HepG2 (cell line): ENCODE measurements at regions not wholly inside any gene's neighbourhood (a gene's known extent, or its start where the extent isn't known, plus 50 kb on each side); places are given as distances from the start of the nearest gene placed in this dataset.

Experiments used
- ATAC-seq: fragments of 200-7000 bp; cut with Tn5 transposase; 3 replicates; pipeline ENCODE4 v1.9.1; 2020; ENCODE audit warnings: mild to moderate bottlenecking, moderate library complexity
- BruUV-seq: library from RNA; stranded (reverse); fragments of 400-500 nt; replicated peaks from 2 replicates; lab custom pipeline; 2021; lab: Mats Ljungman, UMichigan
- CTCF ChIA-PET: fragments of 300-600 bp; formaldehyde crosslinking; extraction: SDS; loops from one replicate; lab custom pipeline; 2021; ENCODE audit warnings: low total read pairs, inconsistent platforms, low intra/inter-chr PET ratio; lab: Yijun Ruan, JAX
- POLR2A ChIA-PET: fragments of 350-600 bp; sonication (Branson Sonifier 250); formaldehyde crosslinking; loops from one replicate; lab custom pipeline; 2020; ENCODE audit warnings: antibody characterized with exemption, inconsistent platforms; lab: Yijun Ruan, JAX
- DNase-seq: peaks from one replicate; pipeline ENCODE4 v3.0.0-alpha.2; 2015; ENCODE audit warnings: low spot score
- FAIRE-seq: peaks from 3 replicates; lab custom pipeline; 2011; peaks lifted over from hg19 to GRCh38; lab: Jason Lieb, UNC
- H2AFZ ChIP-seq: one replicate; pipeline ENCODE4 v1.6.1; 2011; ENCODE audit warnings: low read length, inconsistent platforms
- H3K27ac ChIP-seq: fragments of 300-600 bp; 3 replicates; pipeline ENCODE4 v1.8.0; 2011; ENCODE audit warnings: mixed run types, mild to moderate bottlenecking, mixed read lengths, low read length, inconsistent platforms; ENCODE audit not compliant: insufficient read depth; ENCODE audit errors: extremely low read length
- H3K27me3 ChIP-seq, 2 experiments: fragments of 200-600 bp in 1 of 2; 2 replicates in 1 of 2; 3 replicates in 1 of 2; pipeline versions ENCODE4 v1.6.0 to v1.8.0; 2011; ENCODE audit warnings: low read length in 2 of 2, mild to moderate bottlenecking in 2 of 2, moderate library complexity in 2 of 2, inconsistent platforms in 1 of 2; ENCODE audit not compliant: insufficient read depth in 2 of 2, control insufficient read depth in 1 of 2
- H3K36me3 ChIP-seq, 2 experiments: fragments of 200-600 bp in 1 of 2; replicated peaks in 1 of 2; 2 replicates in 1 of 2; 3 replicates in 1 of 2; pipeline versions ENCODE4 v1.5.1 to v1.8.0; 2011; ENCODE audit warnings: low read length in 2 of 2, inconsistent platforms in 1 of 2; ENCODE audit not compliant: insufficient read depth in 2 of 2, control insufficient read depth in 1 of 2
- H3K4me1 ChIP-seq: 2 replicates; pipeline ENCODE4 v1.5.1; 2012; ENCODE audit warnings: low read length, inconsistent platforms; ENCODE audit not compliant: insufficient read depth
- H3K4me2 ChIP-seq: 2 replicates; pipeline ENCODE4 v1.6.0; 2011; ENCODE audit warnings: low read depth, low read length, inconsistent platforms
- H3K4me3 ChIP-seq, 3 experiments: fragments of 200-600 bp in 1 of 3; sonication (generic), shearing (Covaris generic) in 1 of 3; replicated peaks in 1 of 3; 2 replicates each; pipeline ENCODE4 v1.5.1; 2011 to 2016; ENCODE audit warnings: low read length in 3 of 3, inconsistent platforms in 2 of 3, low read depth in 2 of 3, mild to moderate bottlenecking in 2 of 3, control low read depth in 1 of 3, mixed read lengths in 1 of 3; ENCODE audit not compliant: insufficient read depth in 1 of 3
- H3K79me2 ChIP-seq: one replicate; pipeline ENCODE4 v1.6.1; 2011; ENCODE audit warnings: low read length, inconsistent platforms; ENCODE audit not compliant: insufficient read depth
- H3K9ac ChIP-seq: 2 replicates; pipeline ENCODE4 v1.6.0; 2011; ENCODE audit warnings: mild to moderate bottlenecking, low read depth, low read length, inconsistent platforms; ENCODE audit not compliant: insufficient read depth
- H3K9me3 ChIP-seq: 2 replicates; pipeline ENCODE4 v1.5.1; 2012; ENCODE audit warnings: mild to moderate bottlenecking, low read length
- H4K20me1 ChIP-seq: 2 replicates; pipeline ENCODE4 v1.6.0; 2011; ENCODE audit warnings: inconsistent platforms, mild to moderate bottlenecking, low read length, moderate library complexity; ENCODE audit not compliant: insufficient read depth
- DR1 ChIP-seq: sonication (generic); formaldehyde crosslinking; IDR thresholded peaks from 2 replicates; pipeline ENCODE4 v1.8.0; 2021; ENCODE audit warnings: mild to moderate bottlenecking, missing genetic modification reagents, inconsistent platforms
- E2F5 ChIP-seq: sonication (generic); formaldehyde crosslinking; conservative IDR thresholded peaks from 2 replicates; pipeline ENCODE4 v1.4.0; 2020; ENCODE audit warnings: missing genetic modification reagents
- HNRNPK ChIP-seq: fragments of 200-400 bp; formaldehyde crosslinking; IDR thresholded peaks from 2 replicates; pipeline ENCODE4 v1.6.1; 2018; ENCODE audit warnings: low read length, low read depth, moderate library complexity, mild to moderate bottlenecking; ENCODE audit not compliant: poor library complexity, severe bottlenecking
- MED8 ChIP-seq: sonication (generic); formaldehyde crosslinking; IDR thresholded peaks from 2 replicates; pipeline ENCODE4 v1.8.1; 2023; ENCODE audit warnings: mild to moderate bottlenecking, missing genetic modification reagents; ENCODE audit not compliant: insufficient replicate concordance
- NCOA2 ChIP-seq: sonication (generic); formaldehyde crosslinking; IDR thresholded peaks from 2 replicates; pipeline ENCODE4 v1.8.0; 2022; ENCODE audit warnings: inconsistent platforms
- NR2F1 ChIP-seq, 2 experiments: fragments of 450-650 bp in 1 of 2; formaldehyde crosslinking in 1 of 2; IDR thresholded peaks; 2 replicates each; pipeline versions ENCODE4 v1.5.0 to v1.6.1; 2016 to 2020; ENCODE audit warnings: mild to moderate bottlenecking in 1 of 2, missing compliant biosample characterization in 1 of 2, missing genetic modification reagents in 1 of 2, moderate library complexity in 1 of 2
- SNRNP70 ChIP-seq: fragments of 200-400 bp; formaldehyde crosslinking; IDR thresholded peaks from 2 replicates; pipeline ENCODE4 v1.6.1; 2017; ENCODE audit warnings: mild to moderate bottlenecking, low read depth, low read length, moderate library complexity
- STAT6 ChIP-seq: sonication (generic); formaldehyde crosslinking; IDR thresholded peaks from 2 replicates; pipeline ENCODE4 v1.4.0; 2020; ENCODE audit warnings: missing genetic modification reagents, mild to moderate bottlenecking, borderline replicate concordance
- TCF7L2 ChIP-seq: IDR thresholded peaks from 2 replicates; pipeline ENCODE4 v1.6.1; 2011; ENCODE audit warnings: mild to moderate bottlenecking, low read depth, low read length, moderate library complexity
- ZNF704 ChIP-seq: sonication (generic); formaldehyde crosslinking; IDR thresholded peaks from 2 replicates; pipeline ENCODE4 v1.8.1; 2023; ENCODE audit warnings: mild to moderate bottlenecking, inconsistent platforms, moderate library complexity, missing genetic modification reagents, borderline replicate concordance
- WGBS: methylation state at CpG from one replicate; pipeline ENCODE4 v1.1.6; 2017; ENCODE audit warnings: low lambda C conversion rate; 5-methylcytosine and 5-hydroxymethylcytosine counted together
- in situ Hi-C: cut with HindIII; loops from 2 replicates; pipeline ENCODE4 v1.10.0; 2017; ENCODE audit warnings: low pct_unique_long_range_greater_than_20kb; ENCODE audit not compliant: extremely low pct_ligation_motif_present
- intact Hi-C: fragments of 100-400 bp; cut with micrococcal nuclease; formaldehyde crosslinking; loops from one replicate; pipeline ENCODE4 v1.10.0; 2022; ENCODE audit not compliant: unreplicated experiment

- H3K79me2 ChIP-seq, result no peaks in the 10 kb centered on the region
- H3K4me1 ChIP-seq, result no peaks in the 10 kb centered on the region
- no peak overlapping the region for H3K4me3 ChIP-seq
- FAIRE-seq (no peak), DNase-seq (no peak), ATAC-seq (no peak)
- peaks cover 48% of the 10 kb centered on the region for H3K9me3 ChIP-seq
- CTCF ChIA-PET, result no interaction called here
- H4K20me1 ChIP-seq, result no peaks in the 10 kb centered on the region
- no TSS peak for BruUV-seq
- POLR2A ChIA-PET, result no interaction called here
- intact Hi-C loops, result no loop called here
- no peak overlapping the region for H3K9ac ChIP-seq
- no peak overlapping the region for H2AFZ ChIP-seq
- no peaks in the 10 kb centered on the region for H3K36me3 ChIP-seq
- no peak for TF ChIP-seq NR2F1 (CRISPR knock-in tag; IDR thresholded peaks at IDR 0.05)
- TF ChIP-seq MED8, result no peak
- peak; percentile 72 for TF ChIP-seq HNRNPK
- no peak for TF ChIP-seq NCOA2 (CRISPR knock-in tag)
- TF ChIP-seq ZNF704 (CRISPR knock-in tag), result no peak
- TF ChIP-seq E2F5, result no peak
- no peak for TF ChIP-seq DR1 (CRISPR knock-in tag)
- TF ChIP-seq, all 625 proteins: peak for 1
- Histone ChIP-seq H3K27ac (no peak overlapping the region), H3K4me2 (no peak overlapping the region), H3K27me3 (no peaks in the 10 kb centered on the region)
- in situ Hi-C loops, result no loop called here
Measured at GRCh38 chr11:98621767-98622166, 399.0 kb upstream of the CNTN5 start.

GRCh38 chr11:98625526-98625925, 395.2 kb upstream of the CNTN5 start:
- no peak overlapping the region for H3K27ac ChIP-seq
- no peak overlapping the region for H2AFZ ChIP-seq
- no peak overlapping the region for H3K4me2 ChIP-seq
- DNase-seq (no peak), ATAC-seq (no peak), FAIRE-seq (no peak)
- no peak overlapping the region for H3K9ac ChIP-seq
- no peaks in the 10 kb centered on the region for H3K36me3 ChIP-seq
- ChIA-PET CTCF (no interaction called here), POLR2A (no interaction called here)
- no peaks in the 10 kb centered on the region for H3K27me3 ChIP-seq
- intact Hi-C loops (no loop called here), in situ Hi-C loops (no loop called here)
- peaks cover 10% of the 10 kb centered on the region; the same call in 1 of the 2 replicates for H3K9me3 ChIP-seq
- no peaks in the 10 kb centered on the region for H3K4me1 ChIP-seq
- 17% methylated on average over 2 of the region's 2 CpGs for whole genome bisulfite sequencing
- no peak overlapping the region for H3K4me3 ChIP-seq
- no TSS peak for BruUV-seq
- H3K79me2 ChIP-seq, result no peaks in the 10 kb centered on the region
- no peaks in the 10 kb centered on the region for H4K20me1 ChIP-seq
- no peak for TF ChIP-seq TCF7L2
- TF ChIP-seq STAT6 (CRISPR knock-in tag), result no peak
- TF ChIP-seq SNRNP70, result no peak
